Large intestine (tissue), 3 donors: ENCODE measurements at regions not wholly inside any gene's neighbourhood (a gene's known extent, or its start where the extent isn't known, plus 50 kb on each side); places are given as distances from the start of the nearest gene placed in this dataset.

Source experiments
- DNase-seq, 2 donors: peaks; one replicate each; pipeline versions ENCODE4 v3.0.0 to v3.0.0-alpha.2; 2013
- H3K27ac ChIP-seq: one replicate; pipeline ENCODE4 v1.5.1; 2013; ENCODE audit warnings: low read length
- H3K27me3 ChIP-seq: 2 replicates; pipeline ENCODE4 v1.6.1; 2013; ENCODE audit warnings: low read length; ENCODE audit not compliant: control insufficient read depth, insufficient read depth
- H3K36me3 ChIP-seq: 2 replicates; pipeline ENCODE4 v1.6.1; 2013; ENCODE audit warnings: low read length; ENCODE audit not compliant: control insufficient read depth, insufficient read depth
- H3K4me1 ChIP-seq: one replicate; pipeline ENCODE4 v1.6.1; 2013; ENCODE audit warnings: low read length; ENCODE audit not compliant: control insufficient read depth, insufficient read depth
- H3K4me3 ChIP-seq: one replicate; pipeline ENCODE4 v1.5.1; 2013; ENCODE audit warnings: low read length
- H3K9me3 ChIP-seq: one replicate; pipeline ENCODE4 v1.6.1; 2013; ENCODE audit warnings: mild to moderate bottlenecking, low read depth, low read length, moderate library complexity; ENCODE audit not compliant: control insufficient read depth
- WGBS: methylation state at CpG from one replicate; pipeline ENCODE4 v1.1.5; 2013; ENCODE audit warnings: low lambda C conversion rate; ENCODE audit not compliant: insufficient coverage; 5-methylcytosine and 5-hydroxymethylcytosine counted together

DNA sequence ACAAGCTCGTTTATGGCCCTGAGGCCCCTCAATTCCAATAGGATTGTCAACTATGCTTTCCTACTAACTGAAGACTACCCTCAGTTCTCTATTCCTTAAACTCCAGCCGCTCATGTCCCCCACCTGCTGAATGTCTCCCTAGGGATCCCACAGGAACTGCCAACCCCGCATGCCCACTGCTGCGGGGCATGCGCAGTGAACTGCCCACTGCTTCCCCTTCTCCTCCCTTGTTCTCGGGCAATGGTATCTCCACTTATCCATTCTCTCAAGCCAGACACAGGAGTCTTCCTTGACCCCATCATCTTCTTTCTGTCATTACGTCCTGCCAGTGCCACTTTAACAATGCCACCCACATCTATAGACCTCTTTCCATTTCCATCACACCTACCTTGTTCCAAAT lies 90.0 kb downstream of the FGF18 start:
- H3K9me3 ChIP-seq, result no peaks in the 10 kb centered on the region
- DNase-seq, result no peak
- no peaks in the 10 kb centered on the region for H3K36me3 ChIP-seq
- H3K27ac ChIP-seq, result no peak overlapping the region
- H3K4me3 ChIP-seq, result no peak overlapping the region
- peaks cover 12% of the 10 kb centered on the region for H3K27me3 ChIP-seq
- WGBS, result 80% methylated on average over 1 of the region's 7 CpGs
- H3K4me1 ChIP-seq, result no peaks in the 10 kb centered on the region

- H3K27me3 ChIP-seq, result peaks cover 12% of the 10 kb centered on the region
- no peak for DNase-seq
- no peak overlapping the region for H3K4me3 ChIP-seq
- no peak overlapping the region for H3K27ac ChIP-seq
- H3K4me1 ChIP-seq, result no peaks in the 10 kb centered on the region
- H3K9me3 ChIP-seq, result no peaks in the 10 kb centered on the region
- H3K36me3 ChIP-seq, result no peaks in the 10 kb centered on the region
- no CpG with 5 or more reads among the region's 5 CpGs for WGBS
These were observed 93.0 kb downstream of the FGF18 start for GRCh38 chr5:171512397-171512796.

DNA sequence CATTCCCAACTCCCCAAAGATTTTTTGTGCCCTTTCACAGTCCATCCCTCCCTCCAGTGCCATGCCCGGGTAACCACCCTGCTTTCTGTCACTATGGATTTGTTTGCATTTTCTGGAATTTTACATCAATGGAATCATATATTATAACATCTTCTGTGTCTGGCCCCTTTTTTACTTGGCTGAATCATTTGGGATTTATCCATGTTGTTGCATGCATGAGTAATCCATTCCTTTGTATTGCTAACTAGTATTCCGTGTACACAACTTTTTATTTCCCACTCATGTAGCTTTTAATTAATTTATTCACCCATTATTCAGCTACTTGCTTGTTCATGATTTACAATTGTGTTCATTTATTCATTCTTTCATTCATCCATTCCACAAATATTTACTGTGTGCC lies 94.1 kb downstream of the FGF18 start:
- no peak for DNase-seq
- WGBS, result 100% methylated on average over 1 of the region's 2 CpGs
- no peaks in the 10 kb centered on the region for H3K36me3 ChIP-seq
- no peaks in the 10 kb centered on the region for H3K4me1 ChIP-seq
- no peak overlapping the region for H3K27ac ChIP-seq
- peaks cover 12% of the 10 kb centered on the region for H3K27me3 ChIP-seq
- no peaks in the 10 kb centered on the region for H3K9me3 ChIP-seq
- H3K4me3 ChIP-seq, result no peak overlapping the region

GRCh38 chr5:171518916-171519315 lies 99.5 kb downstream of the FGF18 start:
- Histone ChIP-seq H3K4me3 (no peak overlapping the region), H3K27ac (no peak overlapping the region), H3K9me3 (no peaks in the 10 kb centered on the region), H3K4me1 (peaks cover 5% of the 10 kb centered on the region), H3K27me3 (no peaks in the 10 kb centered on the region), H3K36me3 (no peaks in the 10 kb centered on the region)
- no peak for DNase-seq
- 80% methylated on average over 1 of the region's 13 CpGs for WGBS

DNA sequence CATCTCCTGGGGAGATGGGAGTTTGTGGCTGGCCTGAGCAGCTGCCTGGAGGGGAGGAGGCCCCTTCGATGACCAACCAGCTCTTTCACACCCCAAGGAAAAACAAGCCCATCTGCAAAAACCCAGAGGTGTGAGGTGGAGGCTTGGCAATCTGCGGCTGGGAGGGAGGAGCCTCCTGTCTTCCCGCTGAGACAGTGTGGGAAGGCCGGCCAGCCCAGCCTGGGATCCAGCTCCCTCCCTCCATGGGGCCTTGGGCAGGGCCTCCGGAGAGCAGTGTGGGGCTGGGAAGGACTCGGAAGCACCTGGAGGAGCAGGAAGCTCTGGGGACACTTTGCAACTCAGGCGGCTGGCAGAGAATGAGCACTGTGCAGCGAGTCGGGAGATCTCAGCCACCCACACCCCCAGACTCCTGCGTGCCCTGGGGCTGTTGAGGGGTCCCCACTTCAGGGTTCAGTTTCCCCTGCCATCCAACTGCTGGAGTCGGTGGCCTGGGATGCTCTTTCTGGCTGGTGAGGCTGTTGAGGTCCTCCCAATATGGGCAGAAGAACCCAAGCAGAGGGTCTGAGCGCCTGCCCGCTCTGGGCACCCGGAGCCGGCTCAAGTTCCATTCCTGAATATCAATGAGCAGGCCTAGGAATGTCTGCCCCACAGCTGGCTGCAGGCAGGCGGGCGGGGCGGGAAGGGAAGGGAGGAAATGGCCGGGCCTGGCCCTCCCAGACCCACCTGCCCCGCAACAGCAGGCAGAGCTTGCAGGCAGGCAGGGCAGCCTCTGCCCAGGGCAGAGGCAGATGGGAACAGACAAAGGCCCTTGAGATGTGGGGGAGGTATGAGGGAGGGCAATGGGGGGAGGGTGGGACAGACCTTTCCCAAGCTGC lies 101.1 kb downstream of the FGF18 start:
- no peaks in the 10 kb centered on the region for H3K27me3 ChIP-seq
- WGBS, result no CpG with 5 or more reads among the region's 20 CpGs
- H3K4me3 ChIP-seq, result no peak overlapping the region
- DNase-seq, result peak in 1 of 2 donors; percentile 20
- H3K36me3 ChIP-seq, result no peaks in the 10 kb centered on the region
- no peak overlapping the region for H3K27ac ChIP-seq
- peaks cover 5% of the 10 kb centered on the region for H3K4me1 ChIP-seq
- no peaks in the 10 kb centered on the region for H3K9me3 ChIP-seq

DNA sequence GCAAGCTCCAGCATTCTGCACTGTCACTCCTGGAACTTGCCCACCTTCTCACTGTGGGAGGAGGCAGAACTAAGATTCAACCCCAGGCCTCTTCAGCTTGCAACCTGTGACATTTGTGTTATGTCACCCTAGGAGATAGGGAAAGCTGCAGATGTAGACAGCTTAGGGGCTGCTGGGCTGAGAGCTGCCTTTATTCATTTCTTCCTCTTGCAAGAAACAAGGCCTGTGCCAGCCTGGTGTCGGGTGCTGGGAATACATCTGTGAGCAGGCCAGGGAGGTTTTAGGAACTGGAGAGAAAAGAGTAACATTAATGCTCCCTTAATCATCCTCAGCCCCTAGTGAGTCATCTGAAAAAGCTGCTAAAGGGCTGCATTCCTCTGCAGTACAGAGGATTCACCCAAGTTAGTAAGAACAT lies 101.8 kb downstream of the FGF18 start:
- no CpG with 5 or more reads among the region's 1 CpG for WGBS
- H3K27ac ChIP-seq, result no peak overlapping the region
- peak in 1 of 2 donors; percentile 5 for DNase-seq

DNA sequence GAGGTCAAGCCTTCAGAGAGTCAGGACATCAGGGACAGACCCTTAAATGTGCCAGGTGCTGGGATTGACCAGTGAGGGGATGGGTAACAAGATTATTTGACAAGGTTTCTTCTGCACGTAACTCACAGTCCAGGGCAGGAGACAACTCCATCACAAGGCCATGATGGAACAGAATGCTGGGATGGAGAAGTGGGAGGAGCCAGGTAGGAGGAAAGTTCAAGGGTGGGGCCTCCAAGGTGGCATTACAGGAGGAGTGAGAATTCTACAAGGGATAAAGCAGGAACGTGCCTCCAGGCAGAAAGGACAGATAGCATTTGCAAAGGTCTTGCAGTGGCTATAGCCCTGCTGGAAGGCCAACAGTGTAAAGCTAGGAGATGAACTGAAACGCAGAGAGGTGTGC lies 102.2 kb downstream of the FGF18 start:
- DNase-seq, result peak in 1 of 2 donors; percentile 6
- WGBS, result no CpG with 5 or more reads among the region's 3 CpGs
- no peak overlapping the region for H3K27ac ChIP-seq
- H3K36me3 ChIP-seq, result no peaks in the 10 kb centered on the region
- H3K4me3 ChIP-seq, result no peak overlapping the region
- H3K9me3 ChIP-seq, result no peaks in the 10 kb centered on the region
- peaks cover 5% of the 10 kb centered on the region for H3K4me1 ChIP-seq
- H3K27me3 ChIP-seq, result no peaks in the 10 kb centered on the region

More for the DNA sequence above, 101.8 kb downstream of the FGF18 start:
- H3K9me3 ChIP-seq, result no peaks in the 10 kb centered on the region
- no peaks in the 10 kb centered on the region for H3K36me3 ChIP-seq
- H3K27me3 ChIP-seq, result no peaks in the 10 kb centered on the region
- peaks cover 5% of the 10 kb centered on the region for H3K4me1 ChIP-seq
- no peak overlapping the region for H3K4me3 ChIP-seq

DNA sequence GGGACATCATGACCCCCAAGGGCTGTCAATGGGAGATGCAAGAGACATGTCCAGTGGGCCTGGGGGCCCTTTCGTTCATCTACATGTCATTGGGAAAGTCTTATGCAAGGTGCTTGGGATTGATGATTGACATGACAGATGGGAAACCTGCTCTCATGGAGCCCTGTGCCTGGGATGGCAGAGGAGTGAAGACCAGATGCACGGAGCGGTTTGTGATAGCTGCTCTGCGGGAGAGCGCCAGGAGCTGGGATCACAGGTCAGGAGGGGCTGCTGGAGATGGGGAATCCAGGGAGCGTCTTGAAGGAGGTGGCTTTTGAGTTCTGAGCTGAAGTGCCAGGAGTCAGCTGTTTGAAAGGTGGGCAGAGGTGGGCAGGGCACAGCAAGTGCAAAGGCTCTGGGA lies 104.3 kb downstream of the FGF18 start:
- H3K27me3 ChIP-seq, result no peaks in the 10 kb centered on the region
- H3K9me3 ChIP-seq, result no peaks in the 10 kb centered on the region
- WGBS, result no CpG with 5 or more reads among the region's 6 CpGs
- no peaks in the 10 kb centered on the region for H3K36me3 ChIP-seq
- no peak for DNase-seq
- no peak overlapping the region for H3K27ac ChIP-seq
- H3K4me1 ChIP-seq, result peaks cover 5% of the 10 kb centered on the region
- H3K4me3 ChIP-seq, result no peak overlapping the region

DNA sequence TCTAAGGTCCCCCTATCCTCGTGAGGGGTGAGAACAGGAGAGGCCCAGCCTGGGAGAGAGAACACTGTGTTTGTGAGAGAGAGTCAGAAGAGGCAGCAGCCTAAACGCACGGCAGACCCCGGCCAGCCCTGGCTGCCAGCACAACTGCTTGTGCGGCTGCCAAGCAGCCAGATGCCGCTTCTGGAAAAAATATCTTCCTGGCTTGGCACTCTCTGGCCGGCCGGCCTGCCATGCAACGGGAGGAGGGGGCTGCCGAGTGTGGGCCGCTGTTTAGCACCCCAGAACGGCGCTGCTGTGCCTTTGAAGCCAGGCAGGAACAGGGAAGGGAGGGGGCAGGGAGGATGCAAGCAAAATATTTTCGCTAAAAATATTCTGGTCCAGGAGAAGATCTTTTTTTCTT lies 105.0 kb downstream of the FGF18 start:
- no CpG with 5 or more reads among the region's 14 CpGs for WGBS
- Histone ChIP-seq H3K27me3 (no peaks in the 10 kb centered on the region), H3K4me1 (peaks cover 5% of the 10 kb centered on the region), H3K27ac (no peak overlapping the region), H3K36me3 (no peaks in the 10 kb centered on the region), H3K9me3 (no peaks in the 10 kb centered on the region), H3K4me3 (no peak overlapping the region)
- peak in 1 of 2 donors; percentile 7 for DNase-seq

DNA sequence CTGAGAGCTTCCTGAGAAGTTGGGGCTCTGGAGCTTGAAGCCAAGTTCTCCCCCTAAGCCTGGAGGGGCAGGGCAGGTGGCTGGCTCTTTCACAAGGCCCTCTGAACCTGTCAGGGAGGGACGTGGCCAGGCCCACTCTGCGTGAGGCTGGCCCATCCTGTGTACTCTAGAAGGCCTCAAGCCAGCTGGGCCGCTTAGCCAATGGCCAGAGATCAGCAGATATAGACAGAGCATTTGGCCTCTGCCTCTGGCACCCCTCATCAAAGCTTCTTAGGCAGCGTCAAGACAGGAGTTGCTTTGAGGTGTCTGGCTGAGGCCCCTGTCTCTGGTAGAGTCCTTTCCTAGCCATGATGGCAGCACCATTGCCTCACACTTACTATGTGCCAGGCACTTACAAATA lies 105.6 kb downstream of the FGF18 start:
- Histone ChIP-seq H3K27me3 (no peaks in the 10 kb centered on the region), H3K36me3 (no peaks in the 10 kb centered on the region), H3K9me3 (no peaks in the 10 kb centered on the region), H3K4me3 (no peak overlapping the region), H3K27ac (no peak overlapping the region), H3K4me1 (peaks cover 5% of the 10 kb centered on the region)
- no CpG with 5 or more reads among the region's 4 CpGs for WGBS
- DNase-seq, result no peak

- Histone ChIP-seq H3K4me1 (no peaks in the 10 kb centered on the region), H3K27ac (no peak overlapping the region), H3K36me3 (no peaks in the 10 kb centered on the region), H3K4me3 (no peak overlapping the region), H3K9me3 (no peaks in the 10 kb centered on the region), H3K27me3 (peaks cover 4% of the 10 kb centered on the region)
- WGBS, result 100% methylated on average over 2 of the region's 9 CpGs
- DNase-seq, result no peak
These were observed 108.6 kb downstream of the FGF18 start for GRCh38 chr5:171528036-171528435.
